C1 segment of cervical spinal cord (tissue), 14 donors: ENCODE measurements at regions not wholly inside any gene's neighbourhood (a gene's known extent, or its start where the extent isn't known, plus 50 kb on each side); places are given as distances from the start of the nearest gene placed in this dataset.

Experiments used
- DNase-seq, 14 donors: peaks; one replicate each; lab custom pipeline; 2025; lab: John Stamatoyannopoulos, UW

- DNase-seq, result no peak
These were observed 2131.7 kb downstream of the MRPL39 start for GRCh38 chr21:23475281-23476219.

DNA sequence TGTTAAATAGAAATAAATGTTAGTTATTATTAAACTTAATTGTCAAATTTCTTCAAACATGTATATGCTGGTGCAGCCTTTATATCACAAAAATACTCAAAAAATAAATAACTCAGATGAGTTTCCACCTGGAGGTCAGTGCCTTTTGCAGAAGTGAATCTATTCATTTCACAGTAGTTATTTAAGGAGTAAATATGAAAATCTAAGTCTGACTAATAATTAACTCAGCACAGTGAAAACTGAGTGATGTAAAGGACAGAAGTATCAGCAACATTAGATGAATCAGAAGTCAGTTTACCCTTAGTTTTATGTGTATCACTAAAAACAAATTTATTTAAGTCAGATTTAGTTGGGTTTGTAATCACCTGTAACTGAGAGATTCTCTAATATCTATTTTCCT lies 2135.4 kb downstream of the MRPL39 start:
- DNase-seq, result no peak

DNA sequence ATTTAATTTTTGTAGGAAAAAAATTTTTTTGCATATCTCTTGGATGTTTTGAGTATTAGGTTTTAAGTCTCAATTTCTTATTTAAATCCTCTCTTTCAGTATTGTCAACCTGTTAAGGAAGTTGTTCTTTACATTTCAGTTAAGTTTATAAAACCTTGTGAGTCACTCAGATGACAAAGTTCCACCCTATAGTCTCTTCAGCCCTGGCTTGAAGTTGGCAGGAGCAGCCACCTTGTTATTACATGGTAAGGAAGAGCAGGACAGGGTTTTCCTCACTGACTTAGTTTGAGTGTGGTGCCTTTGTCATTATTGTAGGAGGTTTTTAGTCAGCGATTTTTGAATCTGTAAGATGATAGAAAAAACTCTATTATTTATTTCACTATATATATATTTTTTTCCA lies 2143.9 kb downstream of the MRPL39 start:
- DNase-seq, result no peak

DNA sequence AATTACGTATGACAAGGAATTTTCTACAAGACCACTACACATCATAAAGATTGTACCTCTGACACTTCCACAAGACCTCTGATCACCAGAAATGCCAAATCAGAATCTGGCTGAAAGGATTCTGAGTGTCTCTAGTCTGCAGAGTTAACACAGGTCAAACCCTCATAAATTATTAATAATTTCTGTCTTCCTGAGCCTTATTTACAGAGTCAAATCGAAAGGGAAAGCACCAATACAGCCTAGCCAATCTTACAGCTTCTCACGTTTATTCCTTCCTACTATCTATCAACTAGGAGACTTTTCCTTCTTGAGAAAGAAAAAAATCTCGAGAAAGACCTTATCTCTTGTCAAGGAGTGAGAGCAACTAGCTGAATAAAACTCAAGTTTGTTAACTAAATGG lies 2151.6 kb downstream of the MRPL39 start:
- no peak for DNase-seq

DNA sequence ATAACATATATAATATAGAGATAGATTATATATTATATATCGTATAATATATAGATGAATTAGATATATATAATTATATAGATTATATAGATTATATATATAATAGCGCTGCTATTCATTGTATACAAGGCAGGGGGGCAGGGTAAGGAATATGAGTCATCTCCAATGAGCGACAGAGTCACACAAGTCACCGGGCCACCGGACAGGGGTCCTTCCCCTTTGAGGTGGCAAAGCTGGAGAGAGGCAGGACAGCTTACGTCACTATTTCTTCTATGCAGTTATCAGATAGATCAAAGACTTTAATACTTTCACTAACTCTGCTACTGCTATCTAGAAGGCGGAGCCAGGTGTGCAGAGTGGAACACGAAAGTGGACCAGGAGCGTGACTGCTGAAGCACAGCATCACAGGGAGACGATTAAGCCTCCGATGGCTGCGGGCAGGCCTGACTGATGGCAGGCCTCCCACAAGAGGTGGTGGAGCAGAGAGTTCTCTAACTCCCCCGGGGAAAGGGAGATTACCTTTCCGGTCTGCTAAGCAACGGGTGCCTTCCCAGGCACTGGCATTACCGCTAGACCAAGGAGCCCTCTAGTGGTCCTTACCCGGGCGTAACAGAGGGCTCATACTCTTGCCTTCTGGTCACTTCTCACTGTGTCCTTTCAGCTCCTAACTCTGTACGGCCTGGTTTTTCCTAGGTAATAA lies 2154.7 kb downstream of the MRPL39 start:
- DNase-seq, result no peak

GRCh38 chr21:23445307-23445706 lies 2162.0 kb downstream of the MRPL39 start:
- DNase-seq, result no peak

- no peak for DNase-seq
These were observed 2169.2 kb downstream of the MRPL39 start for GRCh38 chr21:23438081-23438480.

DNA sequence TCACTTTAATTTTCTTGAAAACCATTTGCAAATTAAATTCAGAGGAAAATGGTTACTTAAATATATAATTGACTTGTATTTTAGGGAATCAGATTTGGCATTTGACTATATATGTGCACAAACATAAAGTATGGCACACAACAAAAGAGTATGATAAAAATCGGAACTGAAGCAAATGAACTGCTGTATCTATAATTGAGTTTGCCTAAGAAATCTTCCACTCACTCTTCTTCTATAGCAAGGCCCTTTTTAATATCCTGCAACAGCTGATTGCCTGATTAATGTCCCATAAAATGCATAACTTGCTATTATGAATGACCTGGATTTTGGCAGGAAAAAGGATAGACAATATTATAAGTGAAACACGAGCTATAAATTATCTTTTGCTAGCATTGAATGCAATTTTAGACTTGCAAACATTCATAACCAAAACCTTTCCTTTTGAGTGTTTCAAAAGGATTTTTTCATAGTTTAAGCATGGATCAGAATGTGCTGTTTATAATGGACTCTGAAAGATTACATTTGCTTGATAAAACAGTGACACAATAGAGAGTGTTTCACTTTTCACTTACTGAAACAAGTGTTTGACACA lies 2204.3 kb downstream of the MRPL39 start:
- no peak for DNase-seq

- no peak for DNase-seq
These were observed 2206.0 kb downstream of the MRPL39 start for GRCh38 chr21:23401278-23401677.

DNA sequence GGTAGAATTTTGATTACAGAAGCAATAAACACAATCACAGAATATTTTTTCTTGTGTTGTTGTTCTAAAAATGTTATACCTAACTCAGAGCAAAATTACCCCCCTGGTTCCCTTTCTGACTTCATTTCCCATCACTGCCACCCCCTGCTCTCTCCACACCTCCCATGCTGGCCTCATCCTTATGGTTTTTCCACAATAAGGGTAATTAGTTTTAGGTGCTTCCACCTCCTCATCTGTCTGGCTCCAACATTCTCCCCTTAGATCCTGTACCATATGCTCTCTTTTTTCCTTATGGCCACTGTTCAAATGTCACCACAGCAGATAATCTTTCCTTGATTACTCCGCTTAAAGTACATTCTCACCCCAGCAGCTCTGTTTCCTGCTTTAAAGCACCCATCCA lies 2208.6 kb downstream of the MRPL39 start:
- no peak for DNase-seq

DNA sequence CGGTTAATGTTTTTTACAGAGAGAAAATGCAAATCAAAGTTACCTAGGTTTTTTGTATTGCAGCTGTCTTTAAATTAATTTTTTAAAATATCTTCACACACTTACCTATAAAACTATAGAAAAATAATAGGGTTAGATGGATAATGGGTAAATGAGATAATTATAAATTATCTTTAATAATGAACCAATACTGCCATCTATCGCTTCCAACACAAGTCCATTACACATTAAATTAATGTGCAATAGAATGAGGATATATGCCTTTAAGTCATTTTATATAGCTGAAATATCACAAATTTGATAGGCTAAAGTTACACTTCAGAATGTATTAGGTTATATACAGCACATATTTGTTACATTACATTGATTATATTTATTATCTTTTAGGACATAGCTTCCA lies 2212.8 kb downstream of the MRPL39 start:
- no peak for DNase-seq

DNA sequence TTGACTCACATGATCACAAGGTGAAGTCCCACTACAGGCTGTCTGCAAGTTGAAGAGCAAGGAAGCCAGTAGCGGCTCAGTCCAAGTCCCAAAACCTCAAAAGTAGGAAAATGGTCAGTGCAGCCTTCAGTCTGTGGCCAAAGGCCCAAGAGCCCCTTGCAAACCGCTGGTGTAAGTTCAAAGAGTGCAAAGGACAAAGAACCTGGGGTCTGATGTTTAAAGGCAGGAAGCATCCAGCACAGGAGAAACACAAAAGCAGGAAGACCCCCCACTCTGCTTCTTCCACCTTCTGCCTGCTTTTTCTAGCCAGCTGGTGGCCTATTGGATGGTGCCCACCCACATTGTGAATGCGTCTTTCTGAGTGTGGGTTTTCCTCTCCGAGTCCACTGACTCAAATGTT lies 2222.6 kb downstream of the MRPL39 start:
- DNase-seq, result no peak

DNA sequence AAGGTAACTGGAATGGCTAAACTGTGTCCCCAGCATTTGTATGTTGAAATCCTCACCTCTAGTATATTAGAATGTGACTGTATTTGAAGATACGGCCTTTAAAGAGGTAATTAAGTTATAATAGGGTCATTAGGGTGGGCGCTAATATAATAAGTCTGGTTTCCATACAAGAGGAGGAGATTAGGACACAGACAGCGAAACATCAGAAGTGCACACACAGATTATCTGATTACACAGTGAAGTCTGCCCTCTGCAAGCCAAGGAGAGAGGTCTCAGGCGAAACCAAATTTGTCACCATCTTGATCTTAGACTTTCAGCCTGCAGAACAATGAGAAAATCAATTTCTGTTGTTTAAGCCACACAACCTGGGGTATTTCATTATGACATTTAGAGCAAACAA lies 2233.1 kb downstream of the MRPL39 start:
- no peak for DNase-seq

DNA sequence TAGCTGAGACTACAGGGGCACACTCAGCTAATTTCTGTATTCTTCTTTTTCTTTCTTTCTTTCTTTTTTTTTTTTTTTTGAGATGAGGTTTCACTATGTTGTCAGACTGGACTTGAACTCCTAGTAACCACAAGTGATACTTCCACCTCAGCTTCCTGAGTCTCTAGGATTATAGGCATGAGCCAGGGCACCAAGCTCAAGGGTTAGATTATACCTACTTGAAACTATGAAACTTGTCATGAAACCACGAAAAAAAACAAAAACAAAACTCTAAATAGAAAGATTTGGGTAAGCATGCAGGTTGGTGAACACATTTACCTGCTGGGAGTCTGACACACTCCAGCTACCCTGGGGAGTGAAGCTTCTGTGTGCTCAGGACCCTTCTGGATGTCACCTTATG lies 2250.4 kb downstream of the MRPL39 start:
- no peak for DNase-seq

- no peak for DNase-seq
These were observed 2291.1 kb downstream of the MRPL39 start for GRCh38 chr21:23316190-23316589.

DNA sequence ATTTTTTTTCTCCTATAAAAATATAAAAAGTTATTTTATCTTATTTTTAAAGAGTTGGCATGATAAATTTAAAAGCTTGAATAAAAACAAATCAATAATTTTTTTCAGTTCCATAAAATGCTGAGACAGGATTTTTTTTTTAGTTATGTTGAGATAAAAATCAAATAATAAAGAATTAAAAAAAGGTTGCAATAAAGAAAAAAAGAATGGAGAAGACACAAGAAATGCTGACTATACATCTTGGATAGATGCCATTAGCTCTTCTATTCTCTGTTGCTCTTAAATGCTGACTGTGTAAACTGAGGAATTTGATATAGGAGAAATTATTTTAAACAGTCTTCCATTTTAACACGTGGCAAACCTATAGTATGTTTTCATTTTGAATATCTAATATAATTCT lies 2298.5 kb downstream of the MRPL39 start:
- DNase-seq, result no peak

- no peak for DNase-seq
These were observed 2300.2 kb downstream of the MRPL39 start for GRCh38 chr21:23307065-23307464.

DNA sequence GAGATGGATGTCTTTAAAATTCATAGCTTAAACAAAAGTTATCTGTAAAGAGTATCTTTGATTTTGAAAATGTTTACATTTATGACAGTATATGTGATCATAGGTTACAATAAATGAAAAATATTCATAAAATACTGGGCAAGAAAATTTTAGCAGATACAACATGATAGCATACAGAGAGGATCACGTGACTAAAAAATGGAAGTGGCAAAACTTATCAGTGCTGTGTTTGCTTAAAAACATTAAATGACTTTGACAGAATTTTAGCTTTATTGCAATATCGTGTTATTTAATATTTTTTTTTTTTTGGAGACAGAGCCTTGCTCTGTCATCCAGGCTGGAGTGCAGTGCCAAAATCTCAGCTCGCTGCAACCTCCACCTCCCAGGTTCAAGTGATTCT lies 2294.1 kb downstream of the NCAM2 start:
- DNase-seq, result no peak

- no peak for DNase-seq
These were observed 2283.7 kb downstream of the NCAM2 start for GRCh38 chr21:23281917-23282316.

- no peak for DNase-seq
These were observed 2251.6 kb downstream of the NCAM2 start for GRCh38 chr21:23249760-23250159.

DNA sequence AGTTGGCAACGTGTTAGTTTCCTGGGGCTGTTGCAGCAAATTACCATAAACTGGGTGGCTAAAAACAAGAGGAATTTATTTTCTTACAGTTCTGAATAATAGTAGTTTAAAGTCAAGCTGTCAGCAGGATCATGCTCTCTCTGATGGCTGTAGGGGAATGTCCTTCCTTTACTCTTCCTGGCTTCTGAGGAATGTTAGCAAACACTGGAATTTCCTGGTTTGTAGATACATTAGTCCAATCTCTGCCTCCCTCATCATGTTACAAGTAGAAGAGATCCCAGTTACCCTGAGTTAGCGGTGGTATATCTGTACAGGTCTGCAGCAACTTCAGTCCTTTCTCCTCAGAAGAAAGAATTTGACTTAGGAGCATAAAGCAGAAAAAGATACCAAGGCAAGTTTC lies 2249.1 kb downstream of the NCAM2 start:
- DNase-seq, result no peak

- DNase-seq, result no peak
These were observed 2247.0 kb downstream of the NCAM2 start for GRCh38 chr21:23245255-23245654.

DNA sequence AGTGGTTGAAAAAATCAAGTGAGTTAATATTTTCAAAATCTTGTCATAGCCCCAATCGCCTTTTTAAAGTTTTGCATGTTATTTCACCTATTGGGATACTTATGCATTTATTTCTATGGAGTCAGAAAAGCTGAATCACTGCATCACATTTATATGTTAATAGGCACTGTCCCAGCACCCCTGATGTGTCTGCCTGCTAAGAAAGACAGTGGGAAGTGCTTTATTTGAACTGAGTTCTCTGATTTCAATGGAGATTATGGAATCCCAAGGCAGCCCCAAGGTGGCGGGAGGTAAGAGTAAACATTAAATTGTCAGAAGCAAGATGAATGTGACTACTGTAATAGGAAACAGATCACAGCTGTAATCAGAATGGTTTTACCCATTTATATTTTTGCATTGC lies 2225.7 kb downstream of the NCAM2 start:
- no peak for DNase-seq
